T-helper 17 cell (primary cell): ENCODE measurements at regions not wholly inside any gene's neighbourhood (a gene's known extent, or its start where the extent isn't known, plus 50 kb on each side); places are given as distances from the start of the nearest gene placed in this dataset.

ENCODE experiments used
- ATAC-seq: fragments of 150-1000 bp; cut with Tn5 transposase; 2 replicates; pipeline ENCODE4 v1.10.0; 2021; ENCODE audit warnings: mild to moderate bottlenecking, moderate library complexity
- DNase-seq, 3 donors: peaks; one replicate each; pipeline versions ENCODE4 v3.0.0 to v3.0.0-alpha.2; 2020 to 2021
- H3K9me3 ChIP-seq: one replicate; pipeline ENCODE4 v1.7.0; 2013; ENCODE audit warnings: low read length, mild to moderate bottlenecking; ENCODE audit not compliant: control insufficient read depth, poor library complexity, severe bottlenecking
- H3K27ac Mint-ChIP-seq: one replicate; pipeline ENCODE4 v1.8.0; 2022; ENCODE audit warnings: mild to moderate bottlenecking, moderate library complexity, mixed read lengths
- H3K27me3 Mint-ChIP-seq: one replicate; pipeline ENCODE4 v1.8.0; 2022; ENCODE audit warnings: mixed read lengths
- H3K36me3 Mint-ChIP-seq: one replicate; pipeline ENCODE4 v1.8.0; 2022; ENCODE audit warnings: low read depth, mixed read lengths
- H3K4me1 Mint-ChIP-seq: one replicate; pipeline ENCODE4 v1.8.0; 2022; ENCODE audit warnings: mild to moderate bottlenecking, mixed read lengths
- H3K4me3 Mint-ChIP-seq: one replicate; pipeline ENCODE4 v1.8.0; 2022; ENCODE audit warnings: mild to moderate bottlenecking, moderate library complexity, mixed read lengths

DNA sequence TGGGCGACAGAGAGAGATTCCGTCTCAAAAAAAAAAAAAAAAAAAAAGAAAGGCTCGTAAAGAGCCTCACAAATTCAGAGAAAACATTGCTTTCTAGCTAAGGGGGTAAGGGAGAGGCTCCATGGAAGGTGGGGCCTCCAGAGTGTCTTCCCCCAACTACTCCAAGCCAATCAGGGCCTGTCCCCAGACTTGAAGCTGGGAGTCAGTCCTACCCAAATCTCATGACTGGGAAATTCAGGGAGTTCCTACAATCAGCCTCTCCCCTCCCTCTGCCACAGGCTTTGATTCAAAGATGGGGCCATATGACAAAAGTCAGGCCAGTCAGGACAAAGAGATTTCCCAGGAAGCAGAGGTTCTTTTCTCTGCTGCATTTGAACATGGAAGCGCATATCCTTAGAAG lies 63.0 kb upstream of the NUP160 start:
- DNase-seq: no peak
- H3K27ac Mint-ChIP-seq: no peak overlapping the region
- no peaks in the 10 kb centered on the region for H3K27me3 Mint-ChIP-seq
- no peaks in the 10 kb centered on the region for H3K9me3 ChIP-seq
- H3K4me1 Mint-ChIP-seq: peaks cover 18% of the 10 kb centered on the region
- H3K4me3 Mint-ChIP-seq: no peak overlapping the region
- ATAC-seq: no peak
- H3K36me3 Mint-ChIP-seq: no peaks in the 10 kb centered on the region

DNA sequence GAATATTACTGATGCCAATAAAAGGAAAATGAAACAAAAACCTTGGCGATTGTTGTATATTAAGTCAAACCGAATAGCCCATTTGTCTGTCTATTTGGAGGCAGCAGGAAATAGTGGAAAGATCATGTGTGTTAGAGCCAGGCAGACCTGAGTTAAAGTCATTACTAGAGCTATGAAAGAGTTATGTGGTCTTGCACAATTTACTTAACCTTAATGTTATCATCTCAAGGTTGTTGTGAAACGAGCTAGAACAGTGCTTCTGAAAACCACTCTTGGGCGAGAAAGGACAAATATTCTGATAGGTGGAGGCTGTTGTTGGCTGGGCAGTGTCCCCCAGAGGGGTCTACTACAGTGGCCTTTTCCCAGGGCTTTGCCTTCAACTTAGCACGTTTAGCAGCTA lies 60.0 kb upstream of the NUP160 start:
- Mint-ChIP-seq H3K27me3 (no peaks in the 10 kb centered on the region), H3K4me1 (peaks cover 8% of the 10 kb centered on the region), H3K36me3 (no peaks in the 10 kb centered on the region), H3K4me3 (no peak overlapping the region), H3K27ac (no peak overlapping the region)
- no peaks in the 10 kb centered on the region for H3K9me3 ChIP-seq
- ATAC-seq (no peak), DNase-seq (no peak)

DNA sequence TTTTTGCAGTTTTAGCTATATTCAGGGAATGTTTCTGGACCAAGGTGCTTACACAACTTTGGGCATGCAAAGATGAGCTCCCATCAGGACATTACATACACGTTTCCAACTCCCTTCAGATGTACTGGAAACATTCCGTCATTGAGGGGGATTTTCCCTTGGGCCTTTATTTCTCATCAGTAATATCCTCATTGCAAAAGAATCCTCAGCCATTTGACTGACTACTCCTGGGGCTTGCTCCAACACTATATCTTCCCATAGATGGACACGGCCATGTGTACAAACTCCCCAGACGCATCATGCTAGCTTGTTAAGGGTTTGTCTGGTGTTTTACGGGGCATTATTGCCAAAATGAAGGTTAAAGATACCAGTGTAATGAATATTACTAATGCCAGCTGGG lies 59.3 kb upstream of the NUP160 start:
- H3K27me3 Mint-ChIP-seq: no peaks in the 10 kb centered on the region
- no peak overlapping the region for H3K4me3 Mint-ChIP-seq

DNA sequence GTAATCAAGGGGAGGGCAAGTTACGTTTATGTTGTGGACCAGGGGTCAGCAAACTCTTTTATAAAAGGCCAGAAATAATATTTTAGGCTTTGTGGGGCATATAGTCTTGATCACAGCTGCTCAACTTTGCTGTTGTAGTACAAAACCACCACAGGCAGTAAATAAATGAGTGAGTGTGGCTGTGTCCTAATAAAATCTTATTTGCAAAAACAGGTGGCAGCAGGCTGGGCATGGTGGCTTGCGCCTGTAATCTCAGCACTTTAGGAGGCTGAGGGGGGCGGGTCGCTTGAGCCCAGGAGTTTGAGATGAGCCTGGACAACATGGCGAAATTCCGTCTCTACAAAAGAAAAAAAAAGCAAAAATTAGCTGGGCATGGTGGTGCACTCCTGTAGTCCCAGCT lies 57.9 kb upstream of the NUP160 start:
- no peaks in the 10 kb centered on the region for H3K27me3 Mint-ChIP-seq
- DNase-seq (no peak), ATAC-seq (no peak)
- no peak overlapping the region for H3K4me3 Mint-ChIP-seq
- peaks cover 5% of the 10 kb centered on the region for H3K4me1 Mint-ChIP-seq
- no peaks in the 10 kb centered on the region for H3K9me3 ChIP-seq
- H3K36me3 Mint-ChIP-seq: no peaks in the 10 kb centered on the region
- no peak overlapping the region for H3K27ac Mint-ChIP-seq

More for the DNA sequence above, 59.3 kb upstream of the NUP160 start:
- no peaks in the 10 kb centered on the region for H3K36me3 Mint-ChIP-seq
- no peaks in the 10 kb centered on the region for H3K9me3 ChIP-seq
- DNase-seq (no peak), ATAC-seq (no peak)
- H3K4me1 Mint-ChIP-seq: peaks cover 8% of the 10 kb centered on the region
- H3K27ac Mint-ChIP-seq: no peak overlapping the region

DNA sequence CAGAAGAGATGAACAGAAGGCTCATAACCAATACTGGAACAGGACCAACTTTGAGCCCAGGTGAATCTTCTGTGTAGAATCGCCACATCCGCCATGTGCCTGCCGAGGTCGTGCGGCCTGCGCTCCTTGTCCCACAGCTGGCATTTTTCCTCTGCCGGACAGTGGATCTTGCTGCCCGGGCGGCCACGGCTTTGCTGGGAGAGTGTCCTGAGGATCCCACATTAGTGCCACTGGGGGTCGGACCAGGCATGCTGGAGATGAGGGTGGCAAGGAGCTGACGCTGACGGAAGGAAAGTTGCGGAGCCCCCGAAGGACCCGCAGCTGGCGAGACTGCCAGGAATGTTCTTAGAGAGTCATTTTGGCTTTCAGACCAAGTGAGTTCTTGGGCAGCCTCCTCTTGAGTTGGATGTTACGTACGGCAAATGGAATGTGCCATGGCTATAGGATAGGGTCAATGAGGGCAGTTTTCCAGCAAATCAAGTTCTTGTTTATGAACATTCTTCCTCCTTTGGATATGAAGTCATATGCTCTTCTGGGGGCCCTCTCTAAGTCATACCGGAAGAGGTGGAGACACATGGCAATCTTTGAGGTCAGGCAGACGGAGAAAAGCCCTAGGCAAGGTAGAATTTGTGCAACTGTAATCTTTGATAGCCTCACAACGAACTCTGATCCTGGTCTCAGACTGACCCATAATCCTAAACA lies 57.4 kb upstream of the NUP160 start:
- H3K9me3 ChIP-seq: no peaks in the 10 kb centered on the region
- H3K36me3 Mint-ChIP-seq: no peaks in the 10 kb centered on the region
- ATAC-seq: no peak
- H3K27ac Mint-ChIP-seq: no peak overlapping the region
- H3K27me3 Mint-ChIP-seq: no peaks in the 10 kb centered on the region
- H3K4me1 Mint-ChIP-seq: peaks cover 5% of the 10 kb centered on the region
- H3K4me3 Mint-ChIP-seq: no peak overlapping the region
- DNase-seq: no peak

DNA sequence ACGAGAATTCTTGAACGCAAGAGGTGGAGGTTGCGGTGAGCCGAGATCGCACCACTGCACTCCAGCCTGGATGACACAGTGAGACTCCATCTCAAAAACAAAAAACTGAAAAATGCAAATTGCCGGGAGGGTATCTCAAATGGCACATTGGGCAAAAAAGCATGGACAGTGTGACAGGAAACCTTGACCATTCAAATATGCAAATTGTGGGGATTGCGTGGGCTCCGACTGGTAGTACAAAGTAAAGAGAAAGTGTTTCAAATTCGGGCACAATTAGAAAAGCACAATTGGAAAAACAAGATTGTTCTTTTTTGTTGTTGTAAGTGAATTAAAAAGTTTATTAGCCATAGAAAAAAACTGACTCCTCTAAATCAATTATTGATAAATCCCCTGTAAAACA lies 56.7 kb upstream of the NUP160 start:
- no peaks in the 10 kb centered on the region for H3K9me3 ChIP-seq
- Mint-ChIP-seq H3K36me3 (no peaks in the 10 kb centered on the region), H3K4me1 (peaks cover 9% of the 10 kb centered on the region), H3K4me3 (no peak overlapping the region), H3K27me3 (no peaks in the 10 kb centered on the region), H3K27ac (no peak overlapping the region)
- DNase-seq (no peak), ATAC-seq (no peak)

DNA sequence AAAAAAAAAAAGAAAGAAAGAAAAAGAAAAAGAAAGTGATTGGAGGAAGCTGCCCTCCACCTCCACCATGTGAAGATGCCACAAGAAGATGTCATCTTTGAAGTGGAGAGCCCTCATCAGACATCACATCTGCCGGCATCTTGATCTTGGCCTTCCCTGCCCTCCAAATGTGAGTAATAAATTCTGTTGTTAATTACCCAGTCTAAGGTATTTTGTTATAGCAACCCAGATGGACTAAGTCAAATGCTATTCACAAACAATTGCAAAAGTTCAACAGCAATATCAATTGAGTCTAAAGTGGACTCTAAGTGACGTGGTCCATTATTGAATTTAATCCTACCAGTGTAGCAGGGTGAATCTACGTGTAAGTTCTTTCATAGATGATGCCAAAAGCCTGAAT lies 55.9 kb upstream of the NUP160 start:
- peaks cover 14% of the 10 kb centered on the region for H3K4me1 Mint-ChIP-seq
- H3K36me3 Mint-ChIP-seq: no peaks in the 10 kb centered on the region
- H3K27me3 Mint-ChIP-seq: no peaks in the 10 kb centered on the region
- no peaks in the 10 kb centered on the region for H3K9me3 ChIP-seq
- H3K27ac Mint-ChIP-seq: no peak overlapping the region
- DNase-seq (no peak), ATAC-seq (no peak)
- no peak overlapping the region for H3K4me3 Mint-ChIP-seq

DNA sequence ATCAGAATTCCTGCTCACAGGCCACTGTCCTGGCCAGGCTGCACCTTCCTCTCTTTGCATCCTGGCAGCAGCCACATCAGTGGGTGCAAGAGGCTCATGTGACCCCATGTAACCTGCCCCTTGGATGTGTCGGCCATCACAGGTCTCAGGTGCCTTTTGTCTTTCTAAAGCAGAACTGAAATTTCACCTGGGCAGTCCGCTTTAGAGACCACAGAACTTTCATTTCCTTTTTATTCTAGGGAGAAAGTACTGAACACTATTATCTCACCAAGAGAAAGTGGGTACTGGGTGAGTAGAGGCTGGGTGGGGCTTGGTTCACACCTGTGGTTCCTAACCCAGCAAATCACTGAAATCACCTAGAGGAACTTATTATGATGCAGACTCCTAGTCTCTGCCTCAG lies 51.7 kb upstream of the NUP160 start:
- no peaks in the 10 kb centered on the region for H3K36me3 Mint-ChIP-seq
- no peak overlapping the region for H3K27ac Mint-ChIP-seq
- no peaks in the 10 kb centered on the region for H3K9me3 ChIP-seq
- H3K27me3 Mint-ChIP-seq: no peaks in the 10 kb centered on the region
- no peak overlapping the region for H3K4me3 Mint-ChIP-seq
- H3K4me1 Mint-ChIP-seq: peaks cover 14% of the 10 kb centered on the region
- DNase-seq (no peak), ATAC-seq (peak; percentile 84)
